ENCODE measurements at regions not wholly inside any gene's neighbourhood (a gene's known extent, or its start where the extent isn't known, plus 50 kb on each side); places are given as distances from the start of the nearest gene placed in this dataset.

DNA sequence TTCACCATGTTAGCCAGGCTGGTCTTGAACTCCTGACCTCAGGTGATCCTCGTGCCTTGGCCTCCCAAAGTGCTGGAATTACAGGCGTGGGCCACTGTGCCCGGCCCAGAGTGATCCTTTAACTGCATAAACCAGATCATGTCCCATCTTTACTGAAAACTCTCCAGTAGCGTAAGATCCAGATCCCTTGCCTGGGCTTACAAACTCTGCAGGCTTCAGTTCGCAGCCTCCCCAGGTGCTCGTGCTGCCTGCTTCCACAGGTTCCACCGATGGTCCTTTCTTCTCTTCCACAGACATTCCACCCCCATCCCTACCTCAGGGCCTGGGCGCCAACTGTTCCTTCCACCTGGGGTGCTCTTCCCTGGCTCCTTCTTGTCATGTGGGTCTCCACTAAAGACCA lies 88.8 kb upstream of the SHANK2 start:
- Histone ChIP-seq H2AFZ (no peak overlapping the region), H3K4me3 (no peak overlapping the region), H3K79me2 (replicated peaks; ENCODE audit: insufficient read depth) (no peaks in the 10 kb centered on the region), H3K27me3 (ENCODE audit: insufficient read depth) (no peaks in the 10 kb centered on the region), H3F3A (replicated peaks; ENCODE audit: low read depth) (no peaks in the 10 kb centered on the region), H3K4me2 (no peak overlapping the region), H3K36me3 (ENCODE audit: insufficient read depth) (no peaks in the 10 kb centered on the region), H4K20me1 (replicated peaks; ENCODE audit: insufficient read depth) (no peaks in the 10 kb centered on the region), H3K9me2 (ENCODE audit: insufficient read depth) (0 out of 2 replicates have a peak, but pooled peaks cover 12% of the 10 kb centered on the region), H3K4me1 (ENCODE audit: insufficient read depth) (peaks cover 12% of the 10 kb centered on the region; the same call in 1 of the 2 replicates), H3K27ac (ENCODE audit: low read depth) (no peak overlapping the region)
- Mint-ChIP-seq H3K4me1 (peaks cover 14% of the 10 kb centered on the region), H3K27me3 (ENCODE audit: insufficient read depth, low read depth, poor library complexity) (peaks cover 13% of the 10 kb centered on the region), H3K9me3 (peaks cover 3% of the 10 kb centered on the region; the same call in 1 of the 3 replicates), H3K36me3 (ENCODE audit: low read depth) (no peaks in the 10 kb centered on the region), H3K27ac (no peak overlapping the region), H3K4me3 (no peak overlapping the region)
- no peak for ATAC-seq
- DNase-seq (ENCODE audit: low spot score), result no peak
- TF ChIP-seq CREB1 (CRISPR knock-in tag; IDR thresholded peaks at IDR 0.05; ENCODE audit: low read depth) (no peak), EZH2phosphoT487 (IDR thresholded peaks at IDR 0.05; ENCODE audit: unreplicated experiment) (no peak), STAT1 (IDR thresholded peaks at IDR 0.05; ENCODE audit: unreplicated experiment) (no peak), ZNF331 (CRISPR knock-in tag; IDR thresholded peaks at IDR 0.05; ENCODE audit: low read depth) (no peak)
- TF ChIP-seq, protein P1, sequence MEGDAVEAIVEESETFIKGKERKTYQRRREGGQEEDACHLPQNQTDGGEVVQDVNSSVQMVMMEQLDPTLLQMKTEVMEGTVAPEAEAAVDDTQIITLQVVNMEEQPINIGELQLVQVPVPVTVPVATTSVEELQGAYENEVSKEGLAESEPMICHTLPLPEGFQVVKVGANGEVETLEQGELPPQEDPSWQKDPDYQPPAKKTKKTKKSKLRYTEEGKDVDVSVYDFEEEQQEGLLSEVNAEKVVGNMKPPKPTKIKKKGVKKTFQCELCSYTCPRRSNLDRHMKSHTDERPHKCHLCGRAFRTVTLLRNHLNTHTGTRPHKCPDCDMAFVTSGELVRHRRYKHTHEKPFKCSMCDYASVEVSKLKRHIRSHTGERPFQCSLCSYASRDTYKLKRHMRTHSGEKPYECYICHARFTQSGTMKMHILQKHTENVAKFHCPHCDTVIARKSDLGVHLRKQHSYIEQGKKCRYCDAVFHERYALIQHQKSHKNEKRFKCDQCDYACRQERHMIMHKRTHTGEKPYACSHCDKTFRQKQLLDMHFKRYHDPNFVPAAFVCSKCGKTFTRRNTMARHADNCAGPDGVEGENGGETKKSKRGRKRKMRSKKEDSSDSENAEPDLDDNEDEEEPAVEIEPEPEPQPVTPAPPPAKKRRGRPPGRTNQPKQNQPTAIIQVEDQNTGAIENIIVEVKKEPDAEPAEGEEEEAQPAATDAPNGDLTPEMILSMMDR (conservative IDR thresholded peaks at IDR 0.05; ENCODE audit: low read depth in 2 of 2), result no peak

DNA sequence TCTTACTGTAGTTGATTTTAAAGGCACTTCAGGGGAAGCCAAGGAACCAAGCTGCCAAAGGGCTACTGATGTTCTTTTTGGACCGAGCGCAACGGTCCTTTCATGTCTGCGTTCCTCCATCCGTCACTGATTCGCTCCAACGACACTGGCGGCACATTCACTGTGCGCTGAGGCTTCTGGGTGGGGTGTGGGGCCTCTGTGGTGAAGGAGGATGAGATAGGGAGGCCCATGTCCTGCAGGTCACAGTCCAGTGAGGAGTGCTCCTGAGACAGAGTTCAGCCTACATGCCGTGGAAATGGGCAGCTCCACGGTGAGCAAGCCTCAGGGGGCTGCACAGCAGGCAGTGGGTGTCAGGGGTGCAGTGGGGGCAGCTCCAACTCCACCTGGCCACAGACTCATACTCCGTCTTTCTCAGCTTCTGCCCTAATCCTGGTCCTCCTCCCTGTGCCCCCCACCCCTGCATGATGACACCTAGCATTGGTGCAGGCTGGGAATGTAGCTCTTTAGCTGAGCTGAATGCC lies 87.8 kb upstream of the SHANK2 start:
- Mint-ChIP-seq H3K4me1 (peaks cover 14% of the 10 kb centered on the region), H3K27ac (peak overlapping the region; percentile 22; the same call in 1 of the 2 replicates), H3K4me3 (no peak overlapping the region), H3K9me3 (peaks cover 8% of the 10 kb centered on the region), H3K36me3 (ENCODE audit: low read depth) (no peaks in the 10 kb centered on the region), H3K27me3 (ENCODE audit: insufficient read depth, low read depth, poor library complexity) (peaks cover 13% of the 10 kb centered on the region)
- no peaks in the 10 kb centered on the region for H3K27me3 ChIP-seq (ENCODE audit: insufficient read depth)
- H3K79me2 ChIP-seq (replicated peaks; ENCODE audit: insufficient read depth), result no peaks in the 10 kb centered on the region
- no peaks in the 10 kb centered on the region for H3K36me3 ChIP-seq (ENCODE audit: insufficient read depth)
- H3K4me3 ChIP-seq, result no peak overlapping the region
- no peak overlapping the region for H3K27ac ChIP-seq (ENCODE audit: low read depth)
- DNase-seq (ENCODE audit: low spot score), result no peak
- H4K20me1 ChIP-seq (replicated peaks; ENCODE audit: insufficient read depth), result no peaks in the 10 kb centered on the region
- H3K9me2 ChIP-seq (ENCODE audit: insufficient read depth), result 0 out of 2 replicates have a peak, but pooled peaks cover 14% of the 10 kb centered on the region
- peaks cover 12% of the 10 kb centered on the region; the same call in 1 of the 2 replicates for H3K4me1 ChIP-seq (ENCODE audit: insufficient read depth)
- no peak overlapping the region for H2AFZ ChIP-seq
- no peak for ATAC-seq
- no peak overlapping the region for H3K4me2 ChIP-seq
- no peaks in the 10 kb centered on the region for H3F3A ChIP-seq (replicated peaks; ENCODE audit: low read depth)
- TF ChIP-seq, protein P1 (conservative IDR thresholded peaks at IDR 0.05; ENCODE audit: low read depth in 2 of 2), result no peak
- TF ChIP-seq EZH2 (IDR thresholded peaks at IDR 0.05; ENCODE audit: low read depth, unreplicated experiment) (no peak), ZNF114 (CRISPR knock-in tag; IDR thresholded peaks at IDR 0.05) (no peak), CREB1 (CRISPR knock-in tag; IDR thresholded peaks at IDR 0.05; ENCODE audit: low read depth) (no peak)
- TF ChIP-seq, protein P2, sequence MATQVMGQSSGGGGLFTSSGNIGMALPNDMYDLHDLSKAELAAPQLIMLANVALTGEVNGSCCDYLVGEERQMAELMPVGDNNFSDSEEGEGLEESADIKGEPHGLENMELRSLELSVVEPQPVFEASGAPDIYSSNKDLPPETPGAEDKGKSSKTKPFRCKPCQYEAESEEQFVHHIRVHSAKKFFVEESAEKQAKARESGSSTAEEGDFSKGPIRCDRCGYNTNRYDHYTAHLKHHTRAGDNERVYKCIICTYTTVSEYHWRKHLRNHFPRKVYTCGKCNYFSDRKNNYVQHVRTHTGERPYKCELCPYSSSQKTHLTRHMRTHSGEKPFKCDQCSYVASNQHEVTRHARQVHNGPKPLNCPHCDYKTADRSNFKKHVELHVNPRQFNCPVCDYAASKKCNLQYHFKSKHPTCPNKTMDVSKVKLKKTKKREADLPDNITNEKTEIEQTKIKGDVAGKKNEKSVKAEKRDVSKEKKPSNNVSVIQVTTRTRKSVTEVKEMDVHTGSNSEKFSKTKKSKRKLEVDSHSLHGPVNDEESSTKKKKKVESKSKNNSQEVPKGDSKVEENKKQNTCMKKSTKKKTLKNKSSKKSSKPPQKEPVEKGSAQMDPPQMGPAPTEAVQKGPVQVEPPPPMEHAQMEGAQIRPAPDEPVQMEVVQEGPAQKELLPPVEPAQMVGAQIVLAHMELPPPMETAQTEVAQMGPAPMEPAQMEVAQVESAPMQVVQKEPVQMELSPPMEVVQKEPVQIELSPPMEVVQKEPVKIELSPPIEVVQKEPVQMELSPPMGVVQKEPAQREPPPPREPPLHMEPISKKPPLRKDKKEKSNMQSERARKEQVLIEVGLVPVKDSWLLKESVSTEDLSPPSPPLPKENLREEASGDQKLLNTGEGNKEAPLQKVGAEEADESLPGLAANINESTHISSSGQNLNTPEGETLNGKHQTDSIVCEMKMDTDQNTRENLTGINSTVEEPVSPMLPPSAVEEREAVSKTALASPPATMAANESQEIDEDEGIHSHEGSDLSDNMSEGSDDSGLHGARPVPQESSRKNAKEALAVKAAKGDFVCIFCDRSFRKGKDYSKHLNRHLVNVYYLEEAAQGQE (IDR thresholded peaks at IDR 0.05; ENCODE audit: unreplicated experiment), result no peak
- TF ChIP-seq, protein P3, sequence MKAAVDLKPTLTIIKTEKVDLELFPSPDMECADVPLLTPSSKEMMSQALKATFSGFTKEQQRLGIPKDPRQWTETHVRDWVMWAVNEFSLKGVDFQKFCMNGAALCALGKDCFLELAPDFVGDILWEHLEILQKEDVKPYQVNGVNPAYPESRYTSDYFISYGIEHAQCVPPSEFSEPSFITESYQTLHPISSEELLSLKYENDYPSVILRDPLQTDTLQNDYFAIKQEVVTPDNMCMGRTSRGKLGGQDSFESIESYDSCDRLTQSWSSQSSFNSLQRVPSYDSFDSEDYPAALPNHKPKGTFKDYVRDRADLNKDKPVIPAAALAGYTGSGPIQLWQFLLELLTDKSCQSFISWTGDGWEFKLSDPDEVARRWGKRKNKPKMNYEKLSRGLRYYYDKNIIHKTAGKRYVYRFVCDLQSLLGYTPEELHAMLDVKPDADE (IDR thresholded peaks at IDR 0.05), result no peak

Data from GM23338 (cell line).